SHP77 (cell line): ENCODE measurements at regions not wholly inside any gene's neighbourhood (a gene's known extent, or its start where the extent isn't known, plus 50 kb on each side); places are given as distances from the start of the nearest gene placed in this dataset.

Experiments
- DNase-seq, 2 experiments: peaks; one replicate each; lab custom pipeline; 2025; lab: John Stamatoyannopoulos, UW

- no peak for DNase-seq
Measured at GRCh38 chr11:90774727-90775566, 552.1 kb upstream of the CHORDC1 start.

- no peak for DNase-seq
Measured at GRCh38 chr11:90770007-90770406, 547.2 kb upstream of the CHORDC1 start.

GRCh38 chr11:90766121-90766520, 543.3 kb upstream of the CHORDC1 start:
- DNase-seq: no peak

GRCh38 chr11:90764691-90765090, 541.8 kb upstream of the CHORDC1 start:
- DNase-seq: no peak

GRCh38 chr11:90757849-90758494, 535.1 kb upstream of the CHORDC1 start:
- peak in 1 of 2 experiments; percentile 9 for DNase-seq

- no peak for DNase-seq
Measured at GRCh38 chr11:90756617-90757016, 533.8 kb upstream of the CHORDC1 start.

GRCh38 chr11:90753546-90753945, 530.7 kb upstream of the CHORDC1 start:
- peak; percentile 64 to 65 for DNase-seq

- DNase-seq: no peak
Measured at GRCh38 chr11:90747057-90747456, 524.2 kb upstream of the CHORDC1 start.

- DNase-seq: no peak
Measured at GRCh38 chr11:90744169-90744568, 521.3 kb upstream of the CHORDC1 start.

- DNase-seq: no peak
Measured at GRCh38 chr11:90738799-90739198, 516.0 kb upstream of the CHORDC1 start.

- no peak for DNase-seq
Measured at GRCh38 chr11:90737444-90738050, 514.7 kb upstream of the CHORDC1 start.

GRCh38 chr11:90732486-90732885, 509.6 kb upstream of the CHORDC1 start:
- DNase-seq: no peak

- DNase-seq: no peak
Measured at GRCh38 chr11:90723475-90723874, 500.6 kb upstream of the CHORDC1 start.

GRCh38 chr11:90722552-90723190, 499.8 kb upstream of the CHORDC1 start:
- peak in 1 of 2 experiments; percentile 17 for DNase-seq

- no peak for DNase-seq
Measured at GRCh38 chr11:90717522-90717921, 494.7 kb upstream of the CHORDC1 start.

GRCh38 chr11:90705661-90706060, 482.8 kb upstream of the CHORDC1 start:
- no peak for DNase-seq

GRCh38 chr11:90704510-90704909, 481.7 kb upstream of the CHORDC1 start:
- peak in 1 of 2 experiments; percentile 5 for DNase-seq

GRCh38 chr11:90701716-90702115, 478.9 kb upstream of the CHORDC1 start:
- DNase-seq: no peak

- peak; percentile 76 to 79 for DNase-seq
Measured at GRCh38 chr11:90700789-90701439, 478.1 kb upstream of the CHORDC1 start.

- DNase-seq: no peak
Measured at GRCh38 chr11:90699791-90700400, 477.0 kb upstream of the CHORDC1 start.

GRCh38 chr11:90698238-90698637, 475.4 kb upstream of the CHORDC1 start:
- DNase-seq: no peak
